DMS79 (cell line): ENCODE measurements at regions not wholly inside any gene's neighbourhood (a gene's known extent, or its start where the extent isn't known, plus 50 kb on each side); places are given as distances from the start of the nearest gene placed in this dataset.

Source experiments
- DNase-seq: peaks from one replicate; lab custom pipeline; 2025; lab: John Stamatoyannopoulos, UW

DNA sequence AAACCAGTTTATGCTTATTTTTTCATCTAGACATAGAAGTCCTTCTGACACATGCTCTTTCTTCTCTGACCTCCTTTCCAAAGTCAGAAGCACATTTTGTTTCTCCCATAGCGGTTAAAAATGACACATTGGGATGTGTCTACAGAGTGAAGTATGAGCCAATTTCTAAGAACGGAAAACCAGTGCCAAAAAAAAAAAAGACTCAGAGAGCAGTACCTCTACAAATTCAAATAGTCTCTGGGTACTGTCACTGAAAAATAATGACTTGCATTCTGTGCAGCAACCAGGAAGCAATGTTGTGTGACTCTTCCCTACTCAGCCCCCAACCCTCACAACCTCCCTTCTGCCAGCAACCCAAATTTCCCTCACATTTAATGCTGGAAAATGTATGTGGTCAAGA, 145.5 kb upstream of the PMFBP1 start:
- DNase-seq: no peak

DNA sequence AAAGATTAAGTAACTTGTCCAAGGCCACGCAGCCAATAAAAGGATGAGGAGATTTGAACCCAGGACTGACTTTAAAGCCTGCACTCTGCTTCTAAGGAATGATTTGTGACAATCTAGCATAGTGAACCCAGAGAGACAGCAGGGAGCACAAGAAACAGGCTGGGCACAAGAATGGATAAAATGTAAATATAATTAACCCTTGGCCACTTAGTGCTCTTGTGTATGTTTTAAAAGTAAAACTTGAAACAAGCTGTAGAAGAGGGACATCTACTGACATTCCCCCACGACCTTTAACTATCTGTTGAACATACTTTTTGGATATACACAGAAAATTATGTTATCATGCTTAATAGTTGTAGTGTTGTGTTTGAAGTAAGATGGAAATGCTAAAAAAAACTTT, 141.9 kb upstream of the PMFBP1 start:
- no peak for DNase-seq

GRCh38 chr16:72312828-72313227, 140.9 kb upstream of the PMFBP1 start:
- DNase-seq: no peak

- DNase-seq: no peak
Measured at GRCh38 chr16:72311426-72311825, 139.5 kb upstream of the PMFBP1 start.

DNA sequence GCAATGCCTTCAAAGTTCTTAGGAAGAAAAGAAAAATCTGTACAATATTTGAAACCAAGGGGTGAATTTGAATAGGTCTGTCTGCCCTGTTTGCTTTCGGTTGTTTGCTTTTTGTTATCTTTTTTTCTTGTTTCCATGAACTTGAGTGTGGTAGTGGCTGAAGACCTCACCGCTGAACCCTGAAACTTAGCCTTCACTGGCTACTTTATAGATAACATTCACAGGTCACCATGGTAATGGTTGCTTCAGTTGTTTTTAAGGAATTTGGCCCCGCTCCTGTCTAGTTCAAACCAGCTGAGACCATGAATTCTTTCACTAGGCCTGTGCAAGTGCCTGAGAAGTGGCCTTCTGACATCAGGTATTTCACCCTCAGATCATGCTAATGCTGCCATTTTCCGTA, 137.0 kb upstream of the PMFBP1 start:
- DNase-seq: no peak

DNA sequence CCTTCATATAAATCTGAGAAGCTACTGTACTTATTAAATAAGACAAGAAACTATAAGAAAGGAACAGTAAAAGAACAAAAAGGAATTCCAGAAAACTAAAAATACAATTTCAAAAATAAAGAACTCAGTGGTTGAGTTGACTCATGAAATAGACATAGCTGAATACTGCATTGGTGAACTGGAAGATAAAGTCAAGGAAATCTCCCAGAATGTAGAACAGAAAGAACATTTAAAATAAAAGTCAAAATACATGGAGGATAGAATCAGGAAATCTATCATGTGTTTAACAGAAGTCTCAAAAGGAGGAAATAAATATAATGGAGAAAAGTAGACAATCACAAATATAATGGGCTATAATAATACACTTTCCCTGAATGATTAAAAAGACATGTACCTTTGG, 136.4 kb upstream of the PMFBP1 start:
- DNase-seq: no peak

- no peak for DNase-seq
Measured at GRCh38 chr16:72302332-72302731, 130.4 kb upstream of the PMFBP1 start.

GRCh38 chr16:72301523-72302236, 129.7 kb upstream of the PMFBP1 start:
- DNase-seq: no peak

DNA sequence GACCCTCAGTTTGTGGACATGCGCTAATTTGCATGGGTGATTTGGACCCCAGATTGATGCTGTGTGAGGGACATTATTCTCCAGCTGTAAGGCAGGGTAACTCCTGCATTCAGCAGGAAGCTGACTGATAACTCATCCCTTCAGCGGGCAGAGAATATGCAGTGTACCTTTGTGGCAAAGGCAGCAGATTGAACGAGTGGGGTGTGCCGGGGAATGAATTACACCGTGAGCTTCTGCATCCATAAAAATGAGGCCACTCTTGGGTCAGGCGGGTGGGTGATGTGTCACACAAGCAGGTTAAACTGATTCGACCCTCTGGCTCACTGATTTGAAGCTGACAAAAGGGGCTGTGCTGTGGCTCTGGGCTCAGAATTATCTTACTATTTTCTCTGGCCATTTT, 128.9 kb upstream of the PMFBP1 start:
- DNase-seq: no peak

- no peak for DNase-seq
Measured at GRCh38 chr16:72299684-72300243, 127.8 kb upstream of the PMFBP1 start.

- no peak for DNase-seq
Measured at GRCh38 chr16:72298961-72299360, 127.0 kb upstream of the PMFBP1 start.

DNA sequence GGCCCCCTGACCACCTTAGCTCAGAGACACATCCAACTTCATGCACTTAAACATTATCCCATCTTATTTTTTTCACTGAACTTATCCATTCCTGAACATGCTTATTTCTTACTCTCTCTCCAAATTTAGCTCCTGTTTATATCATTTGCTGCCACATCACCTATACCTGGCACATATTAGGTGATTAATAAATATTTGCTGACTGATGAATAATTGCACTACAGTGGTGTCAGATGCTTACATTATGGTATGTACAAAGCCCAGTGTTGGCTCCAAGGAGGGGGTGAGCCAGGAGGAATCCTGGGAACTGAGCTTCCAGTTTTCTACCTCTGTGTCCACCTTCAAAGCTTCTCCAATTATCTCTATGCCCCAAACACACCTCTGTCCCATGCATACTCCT, 124.0 kb upstream of the PMFBP1 start:
- DNase-seq: no peak

- no peak for DNase-seq
Measured at GRCh38 chr16:72291531-72291981, 119.6 kb upstream of the PMFBP1 start.

GRCh38 chr16:72291121-72291520, 119.2 kb upstream of the PMFBP1 start:
- DNase-seq: no peak

DNA sequence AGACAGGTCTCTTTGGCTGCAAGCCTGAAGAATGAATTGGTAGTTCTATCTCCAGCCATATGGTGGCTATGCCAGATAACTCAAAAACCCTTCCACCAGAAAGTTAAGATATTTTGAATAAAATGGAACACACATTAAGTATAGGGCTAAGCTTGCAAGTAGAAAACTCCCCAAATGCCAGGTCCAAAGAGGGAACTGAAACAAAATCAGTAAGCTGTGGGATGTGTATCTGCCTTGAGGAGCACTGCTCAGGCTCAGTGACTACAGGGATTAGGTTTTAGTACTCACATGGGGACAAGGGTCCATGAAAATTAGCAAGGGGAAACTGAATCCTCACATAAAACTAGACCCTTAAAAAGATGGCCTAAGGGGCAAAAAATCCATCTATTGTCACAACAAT, 115.7 kb upstream of the PMFBP1 start:
- no peak for DNase-seq

DNA sequence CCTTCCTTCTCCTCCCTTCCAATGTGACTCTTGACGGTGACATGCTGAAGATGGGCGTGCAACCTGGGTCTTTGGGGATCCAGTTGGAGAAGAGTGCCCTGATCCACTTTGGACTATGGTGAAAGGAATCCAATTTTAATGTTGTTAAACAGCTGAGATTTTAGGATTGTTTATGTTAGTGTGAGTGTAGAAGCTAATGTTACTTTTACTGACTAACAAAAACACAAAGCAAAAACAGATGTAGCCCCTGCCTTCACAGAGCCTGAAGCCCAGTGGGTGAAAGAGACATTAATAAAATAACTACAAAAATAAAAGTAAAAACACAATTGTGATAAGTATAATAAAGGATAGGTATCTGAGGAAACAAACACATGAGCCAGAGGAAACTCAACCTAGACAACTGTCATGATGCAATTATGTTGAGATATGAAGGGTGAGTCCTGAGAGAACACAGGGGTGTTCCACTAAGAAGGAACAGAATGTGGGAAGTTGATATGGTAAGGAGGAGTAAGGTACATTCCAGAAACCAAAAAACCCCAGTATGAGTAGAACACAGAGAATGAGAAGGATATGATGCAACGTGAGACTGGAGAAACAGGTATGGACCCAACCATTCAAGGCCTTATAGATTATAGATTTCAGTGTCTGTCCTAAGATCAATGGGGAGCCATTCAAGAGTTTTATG, 115.1 kb upstream of the PMFBP1 start:
- DNase-seq: no peak

GRCh38 chr16:72285728-72286127, 113.8 kb upstream of the PMFBP1 start:
- DNase-seq: no peak

- no peak for DNase-seq
Measured at GRCh38 chr16:72285324-72285723, 113.4 kb upstream of the PMFBP1 start.

- DNase-seq: no peak
Measured at GRCh38 chr16:72284042-72284789, 112.3 kb upstream of the PMFBP1 start.

GRCh38 chr16:72282362-72282761, 110.4 kb upstream of the PMFBP1 start:
- no peak for DNase-seq

GRCh38 chr16:72278301-72278700, 106.3 kb upstream of the PMFBP1 start:
- no peak for DNase-seq

- no peak for DNase-seq
Measured at GRCh38 chr16:72277749-72278148, 105.8 kb upstream of the PMFBP1 start.
